Psoas muscle (tissue), 7 donors: ENCODE measurements at regions not wholly inside any gene's neighbourhood (a gene's known extent, or its start where the extent isn't known, plus 50 kb on each side); places are given as distances from the start of the nearest gene placed in this dataset.

Experiments used
- ATAC-seq, 4 donors: fragments of 200-7000 bp; cut with Tn5 transposase; one replicate each; pipeline ENCODE4 v1.9.1; 2020; ENCODE audit warnings: moderate library complexity in 3 of 4, mild to moderate bottlenecking in 2 of 4
- DNase-seq, 2 donors: peaks; one replicate each; pipeline ENCODE4 v3.0.0-alpha.2; 2020
- H3K27ac ChIP-seq: fragments of 200-600 bp; one replicate; pipeline ENCODE4 v1.8.0; 2022
- H3K27me3 ChIP-seq, 3 donors: fragments of 200-600 bp in 1 of 3; one replicate each; pipeline versions ENCODE4 v1.6.1 to v1.8.0; 2013 to 2022; ENCODE audit warnings: low read length in 2 of 3, mild to moderate bottlenecking in 2 of 3, moderate library complexity in 1 of 3; ENCODE audit not compliant: insufficient read depth in 3 of 3
- H3K36me3 ChIP-seq, 2 donors: fragments of 200-600 bp in 1 of 2; one replicate each; pipeline versions ENCODE4 v1.6.1 to v1.8.0; 2013 to 2022; ENCODE audit warnings: low read depth in 1 of 2, mild to moderate bottlenecking in 1 of 2, moderate library complexity in 1 of 2; ENCODE audit not compliant: insufficient read depth in 1 of 2
- H3K4me1 ChIP-seq: fragments of 200-600 bp; one replicate; pipeline ENCODE4 v1.8.0; 2022
- H3K4me3 ChIP-seq: fragments of 200-600 bp; one replicate; pipeline ENCODE4 v1.8.0; 2022; ENCODE audit warnings: mild to moderate bottlenecking
- H3K9me3 ChIP-seq: fragments of 200-600 bp; one replicate; pipeline ENCODE4 v1.8.0; 2022
- WGBS, 3 donors: extraction: QIAGEN DNeasy Blood & Tissue Kit; methylation state at CpG; one replicate each; pipeline versions ENCODE4 v1.1.6 to v1.1.7; 2013; 5-methylcytosine and 5-hydroxymethylcytosine counted together
- intact Hi-C, 2 donors: fragments of 100-400 bp; cut with DNase I; formaldehyde crosslinking; loops; one replicate each; pipeline versions ENCODE4 v1.11.0 to v1.14.2; 2022
- TF ChIP-seq, protein P1 (sequence below): fragments of 200-600 bp; IDR thresholded peaks from one replicate; pipeline ENCODE4 v1.8.0; 2022; ENCODE audit warnings: antibody characterized with exemption
- donor health status: healthy with polysubstance abuse.
- donor health status: DM: no; HTN: no; CAD: no; lungs with moderate emphysema.
- donor health status: Bipolar disorder and iron deficiency.
- donor health status: healthy.
- donor health status: DM: yes; HTN: yes; CAD: no.
- donor health status: DM: no; HTN: no; CAD: no.
- donor health status: DM: yes; HTN: yes; CAD: no.

DNA sequence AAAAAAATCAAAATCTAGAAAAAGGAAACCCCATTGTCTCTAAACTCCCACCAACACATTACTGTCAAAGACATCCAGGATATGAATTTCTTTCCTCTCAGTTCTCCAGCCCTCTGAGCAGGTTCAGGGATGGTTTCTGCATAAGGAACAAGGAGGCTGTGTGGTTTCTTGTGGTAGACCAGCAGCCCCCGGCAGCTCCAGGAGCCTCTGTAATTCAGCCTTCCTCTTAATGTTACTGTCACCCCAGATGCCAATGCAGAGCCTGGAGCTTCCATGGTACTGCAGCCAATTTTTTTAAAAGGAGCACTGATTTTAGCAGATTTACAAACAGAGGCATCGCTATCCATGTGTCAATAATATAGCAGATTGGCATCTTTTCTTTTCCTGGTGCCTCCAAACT lies 100.6 kb upstream of the FAM216B start:
- no peak for DNase-seq
- no peak for ATAC-seq
- TF ChIP-seq, protein P1, sequence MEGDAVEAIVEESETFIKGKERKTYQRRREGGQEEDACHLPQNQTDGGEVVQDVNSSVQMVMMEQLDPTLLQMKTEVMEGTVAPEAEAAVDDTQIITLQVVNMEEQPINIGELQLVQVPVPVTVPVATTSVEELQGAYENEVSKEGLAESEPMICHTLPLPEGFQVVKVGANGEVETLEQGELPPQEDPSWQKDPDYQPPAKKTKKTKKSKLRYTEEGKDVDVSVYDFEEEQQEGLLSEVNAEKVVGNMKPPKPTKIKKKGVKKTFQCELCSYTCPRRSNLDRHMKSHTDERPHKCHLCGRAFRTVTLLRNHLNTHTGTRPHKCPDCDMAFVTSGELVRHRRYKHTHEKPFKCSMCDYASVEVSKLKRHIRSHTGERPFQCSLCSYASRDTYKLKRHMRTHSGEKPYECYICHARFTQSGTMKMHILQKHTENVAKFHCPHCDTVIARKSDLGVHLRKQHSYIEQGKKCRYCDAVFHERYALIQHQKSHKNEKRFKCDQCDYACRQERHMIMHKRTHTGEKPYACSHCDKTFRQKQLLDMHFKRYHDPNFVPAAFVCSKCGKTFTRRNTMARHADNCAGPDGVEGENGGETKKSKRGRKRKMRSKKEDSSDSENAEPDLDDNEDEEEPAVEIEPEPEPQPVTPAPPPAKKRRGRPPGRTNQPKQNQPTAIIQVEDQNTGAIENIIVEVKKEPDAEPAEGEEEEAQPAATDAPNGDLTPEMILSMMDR: no peak
- Histone ChIP-seq H3K27ac (no peak overlapping the region), H3K27me3 (no peaks in the 10 kb centered on the region), H3K9me3 (no peaks in the 10 kb centered on the region), H3K4me3 (no peak overlapping the region), H3K36me3 (no peaks in the 10 kb centered on the region), H3K4me1 (no peaks in the 10 kb centered on the region)
- intact Hi-C loops: no loop called here
- 37 to 46% (median 42%) methylated on average over 2 of the region's 2 CpGs for WGBS, 3 donors

DNA sequence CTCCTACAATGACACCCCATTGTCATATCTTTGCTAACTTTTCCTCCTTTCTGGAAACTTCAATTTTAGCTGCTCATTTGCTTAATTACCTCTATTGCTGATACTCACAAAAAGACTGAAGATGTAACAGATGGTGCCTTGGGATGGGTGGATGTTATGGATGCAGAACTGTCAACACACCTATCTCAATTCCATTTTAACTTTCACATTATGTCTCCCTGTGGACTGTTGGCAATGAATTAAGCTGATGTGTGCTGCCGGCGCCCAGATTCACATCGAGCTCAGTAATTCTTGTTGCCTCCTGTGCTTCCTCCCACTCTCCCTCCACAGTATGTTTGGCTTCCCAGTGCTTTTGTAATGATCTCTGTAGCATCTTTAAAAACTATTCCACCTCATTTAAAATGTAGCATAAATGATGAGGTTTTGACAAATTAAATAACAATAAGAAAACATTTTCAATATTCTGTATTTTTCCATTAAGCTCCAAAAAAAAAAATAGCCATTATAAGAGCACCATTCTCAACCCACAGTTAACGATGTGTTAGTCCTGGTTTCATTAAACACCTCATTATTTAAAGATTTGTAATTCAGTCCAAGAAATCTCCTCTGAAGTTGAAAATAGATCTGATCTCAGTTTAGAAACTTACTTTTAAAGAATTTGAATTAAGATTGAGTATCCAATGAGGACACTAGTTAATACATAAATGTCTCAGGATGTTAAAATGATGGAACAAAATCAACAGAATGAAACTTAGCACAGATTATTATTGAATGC lies 99.9 kb upstream of the FAM216B start:
- no peak overlapping the region for H3K4me3 ChIP-seq
- intact Hi-C loops: no loop called here

DNA sequence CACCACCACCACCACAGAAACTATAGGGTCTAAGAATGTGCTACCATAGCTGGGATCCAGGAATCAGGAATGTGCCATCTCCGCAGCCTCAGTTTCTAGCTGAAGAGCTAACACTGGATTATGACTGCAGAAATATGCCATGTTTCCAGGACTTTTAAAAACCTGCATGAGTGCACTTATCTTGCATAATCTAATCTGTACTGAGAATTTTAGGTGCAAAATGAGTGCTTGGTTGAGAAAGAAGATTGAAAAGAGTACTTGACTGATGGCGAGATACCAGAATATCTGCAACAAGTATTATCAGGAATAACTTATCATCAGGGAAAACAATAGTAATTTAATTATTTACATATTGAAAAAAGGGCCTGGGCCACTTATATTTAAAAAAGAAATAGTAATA lies 97.2 kb upstream of the FAM216B start:
- H3K4me1 ChIP-seq: no peaks in the 10 kb centered on the region
- DNase-seq (no peak), ATAC-seq (no peak)
- H3K36me3 ChIP-seq: no peaks in the 10 kb centered on the region
- no peak overlapping the region for H3K27ac ChIP-seq
- intact Hi-C loops: no loop called here
- no peak overlapping the region for H3K4me3 ChIP-seq
- TF ChIP-seq, protein P1: no peak
- H3K27me3 ChIP-seq: no peaks in the 10 kb centered on the region
- WGBS, 3 donors: 47 to 69% (median 52%) methylated on average over 2 of the region's 2 CpGs
- peaks cover 5% of the 10 kb centered on the region for H3K9me3 ChIP-seq

More for the DNA sequence above, 99.9 kb upstream of the FAM216B start:
- Histone ChIP-seq H3K36me3 (no peaks in the 10 kb centered on the region), H3K27me3 (no peaks in the 10 kb centered on the region), H3K4me1 (no peaks in the 10 kb centered on the region), H3K27ac (no peak overlapping the region), H3K9me3 (no peaks in the 10 kb centered on the region)
- TF ChIP-seq, protein P1: no peak
- 71 to 80% (median 75%) methylated on average over 4 of the region's 4 CpGs for WGBS, 3 donors
- ATAC-seq (no peak), DNase-seq (no peak)

DNA sequence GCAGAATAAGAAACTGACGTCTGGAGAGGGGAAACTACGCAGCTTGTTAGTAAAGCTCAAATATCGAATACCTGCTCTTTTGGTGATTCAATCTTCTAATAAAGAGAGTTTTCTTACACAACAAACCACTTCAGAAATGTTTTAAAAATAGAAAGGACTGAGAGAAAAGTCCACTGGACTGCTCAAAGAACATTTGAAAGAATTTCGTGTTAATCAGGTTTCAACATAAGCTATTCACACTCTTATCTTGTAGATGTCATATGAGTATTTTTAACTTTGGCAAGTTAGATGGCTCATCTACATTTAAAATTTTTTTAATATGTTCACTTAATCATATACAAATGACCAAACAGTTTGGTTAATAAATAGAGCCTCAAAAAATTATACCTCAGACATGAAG lies 95.6 kb upstream of the FAM216B start:
- peaks cover 5% of the 10 kb centered on the region for H3K9me3 ChIP-seq
- H3K4me3 ChIP-seq: no peak overlapping the region
- H3K27ac ChIP-seq: no peak overlapping the region
- H3K36me3 ChIP-seq: no peaks in the 10 kb centered on the region
- ATAC-seq (peak in 1 of 4 donors; percentile 67), DNase-seq (no peak)
- no peaks in the 10 kb centered on the region for H3K27me3 ChIP-seq
- intact Hi-C loops: no loop called here
- WGBS, 3 donors: 52 to 82% (median 73%) methylated on average over 4 of the region's 4 CpGs
- TF ChIP-seq, protein P1: no peak
- H3K4me1 ChIP-seq: no peaks in the 10 kb centered on the region

DNA sequence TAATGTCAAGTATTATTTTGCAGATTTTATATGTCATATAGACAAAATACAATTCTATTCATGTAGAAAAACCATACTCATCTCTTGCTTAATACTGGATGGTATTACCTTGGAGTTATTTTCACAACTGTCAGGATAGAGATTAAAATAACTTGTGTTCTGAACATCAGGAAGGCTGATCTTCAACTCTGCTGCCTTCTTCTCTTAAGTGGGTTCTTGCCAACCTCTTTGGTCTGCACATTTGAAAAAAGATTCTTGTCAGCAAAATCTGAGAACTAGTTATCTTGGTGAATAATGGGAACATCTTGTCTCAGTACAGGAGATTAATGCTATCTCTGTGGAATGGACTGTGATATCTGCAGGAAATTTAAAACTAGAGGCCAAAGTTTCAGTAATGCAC lies 95.2 kb upstream of the FAM216B start:
- Histone ChIP-seq H3K9me3 (peaks cover 5% of the 10 kb centered on the region), H3K4me1 (no peaks in the 10 kb centered on the region), H3K27ac (no peak overlapping the region), H3K36me3 (no peaks in the 10 kb centered on the region), H3K4me3 (no peak overlapping the region), H3K27me3 (no peaks in the 10 kb centered on the region)
- TF ChIP-seq, protein P1: no peak
- ATAC-seq: peak in 2 of 4 donors; percentile 59 to 81
- intact Hi-C loops: no loop called here
- DNase-seq: no peak
